GM12892 (cell line): ENCODE measurements at regions not wholly inside any gene's neighbourhood (a gene's known extent, or its start where the extent isn't known, plus 50 kb on each side); places are given as distances from the start of the nearest gene placed in this dataset.

ENCODE experiments used
- POLR2A ChIP-seq: IDR thresholded peaks from 2 replicates; pipeline ENCODE4 v1.6.1; 2011; ENCODE audit warnings: low read depth, low read length, control low read depth
- POLR2AphosphoS5 ChIP-seq: IDR thresholded peaks from 2 replicates; pipeline ENCODE4 v1.6.1; 2011; ENCODE audit warnings: low read depth, low read length, control low read depth
- TAF1 ChIP-seq: IDR thresholded peaks from 2 replicates; pipeline ENCODE4 v1.6.1; 2011; ENCODE audit warnings: low read depth, mild to moderate bottlenecking, control low read depth, low read length, borderline replicate concordance

- TF ChIP-seq POLR2AphosphoS5 (no peak), POLR2A (no peak), TAF1 (no peak)
These were observed 376.7 kb upstream of the PDZRN3 start for GRCh38 chr3:74001436-74001835.
